Muscle layer of colon (tissue), 2 donors: ENCODE measurements at regions not wholly inside any gene's neighbourhood (a gene's known extent, or its start where the extent isn't known, plus 50 kb on each side); places are given as distances from the start of the nearest gene placed in this dataset.

Experiments used
- H3K27ac ChIP-seq: one replicate; pipeline ENCODE4 v1.7.0; 2013; ENCODE audit warnings: low read depth, mild to moderate bottlenecking, low read length, moderate library complexity
- H3K27me3 ChIP-seq, 2 donors: one replicate each; pipeline ENCODE4 v1.7.0; 2013; ENCODE audit warnings: low read length in 2 of 2, mild to moderate bottlenecking in 2 of 2; ENCODE audit not compliant: insufficient read depth in 2 of 2, control insufficient read depth in 1 of 2
- H3K36me3 ChIP-seq: one replicate; pipeline ENCODE4 v1.7.0; 2013; ENCODE audit warnings: mild to moderate bottlenecking, low read length; ENCODE audit not compliant: insufficient read depth
- H3K4me1 ChIP-seq: one replicate; pipeline ENCODE4 v1.7.0; 2013; ENCODE audit warnings: mild to moderate bottlenecking, low read length; ENCODE audit not compliant: insufficient read depth
- H3K4me3 ChIP-seq, 2 donors: one replicate each; pipeline ENCODE4 v1.7.0; 2013; ENCODE audit warnings: low read length in 2 of 2, low read depth in 1 of 2, mild to moderate bottlenecking in 1 of 2, moderate library complexity in 1 of 2
- H3K9ac ChIP-seq: one replicate; pipeline ENCODE4 v1.7.0; 2013; ENCODE audit warnings: low read length
- H3K9me3 ChIP-seq: one replicate; pipeline ENCODE4 v1.7.0; 2013; ENCODE audit warnings: mild to moderate bottlenecking, low read length
- donor health status: abdominal sarcoma.
- donor health status: Adenocarcinoma of cecum.

DNA sequence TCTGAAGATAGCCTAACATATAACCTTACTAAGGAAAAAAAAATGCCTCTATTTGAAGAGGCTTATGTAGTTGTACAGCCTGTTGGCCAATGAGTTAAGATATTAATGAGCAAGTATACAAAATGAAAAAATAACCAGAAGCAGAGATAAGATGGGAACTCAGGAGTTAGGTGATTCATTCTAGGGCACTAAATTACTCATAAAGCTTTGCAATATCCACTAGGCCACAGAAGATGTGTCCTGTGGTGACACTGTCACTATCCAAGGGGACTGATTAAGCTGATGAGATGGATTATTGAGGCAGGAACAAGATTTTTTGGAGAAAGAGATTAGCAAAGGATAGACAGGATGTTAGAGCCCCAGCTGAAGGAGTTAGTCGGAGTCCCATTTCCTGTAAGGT is 99.6 kb downstream of the LIG4 start:
- Histone ChIP-seq H3K4me1 (no peaks in the 10 kb centered on the region), H3K27me3 (no peaks in the 10 kb centered on the region)

DNA sequence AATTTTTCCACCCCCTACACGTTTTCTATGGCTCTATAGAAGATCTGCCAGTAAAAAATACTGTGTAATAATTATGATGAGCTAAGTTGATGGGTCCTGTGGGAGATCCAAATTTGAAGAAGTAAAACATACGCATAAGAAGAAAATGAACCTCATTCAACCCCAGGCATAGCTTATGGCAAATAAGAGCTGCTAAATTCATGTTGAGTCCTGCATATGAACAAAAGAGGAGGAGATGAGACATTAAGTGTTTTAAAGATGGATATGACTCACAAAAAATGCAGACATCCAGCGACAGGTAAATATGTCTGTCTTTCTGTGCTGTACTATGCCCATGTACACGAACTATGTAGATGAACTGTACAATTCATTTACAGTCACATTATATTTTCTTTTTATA is 101.9 kb downstream of the LIG4 start:
- Histone ChIP-seq H3K9ac (no peak overlapping the region), H3K36me3 (no peaks in the 10 kb centered on the region), H3K27me3 (no peaks in the 10 kb centered on the region), H3K4me3 (no peak overlapping the region), H3K27ac (no peak overlapping the region), H3K4me1 (no peaks in the 10 kb centered on the region), H3K9me3 (no peaks in the 10 kb centered on the region)

More for the DNA sequence above, 99.6 kb downstream of the LIG4 start:
- H3K27ac ChIP-seq, result no peak overlapping the region
- H3K9me3 ChIP-seq, result no peaks in the 10 kb centered on the region
- H3K36me3 ChIP-seq, result no peaks in the 10 kb centered on the region
- H3K9ac ChIP-seq, result no peak overlapping the region
- no peak overlapping the region for H3K4me3 ChIP-seq

DNA sequence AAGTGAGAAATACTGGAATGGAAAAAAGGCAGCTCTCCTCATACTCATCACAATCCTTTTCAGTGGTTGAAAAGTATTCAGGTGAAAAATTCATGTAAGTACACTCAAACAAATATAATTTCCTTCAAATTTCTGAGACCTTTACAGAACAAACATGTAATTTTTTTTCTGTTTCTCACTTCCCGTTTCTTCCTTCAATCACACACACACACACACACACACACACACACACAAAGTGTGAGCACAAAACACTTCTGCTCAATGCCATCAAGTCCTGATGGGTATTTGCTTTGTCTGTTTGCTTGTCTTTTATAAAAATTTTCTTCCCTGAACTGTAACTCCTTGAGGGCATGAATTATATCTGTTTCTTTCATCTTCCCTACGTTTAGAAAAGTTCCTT is 110.6 kb downstream of the LIG4 start:
- no peak overlapping the region for H3K27ac ChIP-seq
- H3K27me3 ChIP-seq, result no peaks in the 10 kb centered on the region
- H3K9me3 ChIP-seq, result no peaks in the 10 kb centered on the region
- H3K36me3 ChIP-seq, result no peaks in the 10 kb centered on the region
- no peak overlapping the region for H3K4me3 ChIP-seq
- H3K4me1 ChIP-seq, result no peaks in the 10 kb centered on the region
- no peak overlapping the region for H3K9ac ChIP-seq

DNA sequence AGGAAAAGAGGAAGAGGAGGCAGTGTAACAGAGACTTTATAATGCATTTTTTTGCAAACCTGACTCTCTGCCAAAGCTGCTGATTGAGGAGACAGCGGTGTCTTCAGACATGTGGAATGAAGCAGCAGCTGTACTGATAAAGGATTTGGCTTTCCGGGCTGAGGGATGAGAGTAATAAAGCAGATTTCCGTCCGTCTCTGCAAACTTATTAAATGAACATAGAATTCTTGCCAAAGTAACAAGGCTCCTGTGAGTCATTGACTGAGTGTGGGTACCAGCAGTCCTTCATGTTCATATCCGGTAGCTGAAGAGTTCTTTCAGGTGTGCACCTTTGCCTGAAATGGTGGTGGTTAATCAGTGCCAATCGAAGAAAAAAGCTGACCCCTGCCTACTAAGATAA is 112.6 kb downstream of the LIG4 start:
- no peaks in the 10 kb centered on the region for H3K9me3 ChIP-seq
- H3K27me3 ChIP-seq, result no peaks in the 10 kb centered on the region
- no peak overlapping the region for H3K4me3 ChIP-seq
- H3K4me1 ChIP-seq, result no peaks in the 10 kb centered on the region
- no peak overlapping the region for H3K9ac ChIP-seq
- H3K36me3 ChIP-seq, result no peaks in the 10 kb centered on the region
- H3K27ac ChIP-seq, result no peak overlapping the region

DNA sequence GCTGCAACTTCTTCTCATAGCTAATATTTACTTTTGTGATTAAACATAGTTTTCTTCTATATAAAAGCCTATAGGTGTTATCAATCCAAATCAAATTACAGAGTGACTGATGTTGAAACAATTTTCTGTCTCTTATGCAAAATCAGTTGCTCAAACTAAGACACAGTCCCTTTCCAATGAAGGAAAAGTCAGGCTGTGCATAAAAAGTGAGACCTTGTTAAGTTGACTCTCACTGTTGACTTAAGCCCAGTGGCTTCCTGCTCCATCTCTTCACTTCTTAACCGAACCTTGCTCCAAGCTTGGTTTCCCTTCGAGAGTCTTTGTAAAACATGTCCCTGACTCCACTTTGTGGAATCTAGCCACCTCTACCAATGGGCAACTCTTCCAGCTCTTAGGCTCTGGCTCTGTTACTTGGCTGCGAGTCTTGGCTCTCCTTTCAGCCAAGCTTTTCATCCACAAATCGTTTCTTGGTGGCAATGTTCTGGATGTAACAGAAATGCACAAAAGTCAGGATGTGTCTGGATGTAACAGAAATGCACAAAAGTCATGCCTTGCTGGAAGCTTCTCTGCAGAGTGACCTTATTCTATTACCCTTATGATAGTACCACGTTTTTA is 118.9 kb downstream of the LIG4 start:
- no peaks in the 10 kb centered on the region for H3K9me3 ChIP-seq
- H3K4me3 ChIP-seq, result no peak overlapping the region

DNA sequence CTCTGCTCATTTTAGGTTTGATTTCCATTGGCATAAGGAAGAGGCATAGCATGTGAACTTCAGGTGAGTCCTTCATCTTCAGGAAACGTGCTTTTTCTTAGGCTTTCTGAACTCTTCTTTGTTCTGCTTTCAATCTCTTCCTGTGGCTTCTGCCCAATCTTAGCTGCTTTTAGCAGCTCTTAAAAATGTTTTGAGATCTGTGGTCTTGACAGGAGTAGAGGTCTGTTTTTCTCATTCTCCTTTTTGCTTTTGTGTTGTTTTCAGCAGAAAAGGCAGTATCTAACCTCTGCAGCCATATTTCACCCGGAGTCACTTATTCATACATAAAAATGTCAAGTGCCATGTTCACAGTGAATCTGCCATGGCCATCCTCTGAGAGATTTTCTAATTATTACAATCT is 120.3 kb downstream of the LIG4 start:
- no peak overlapping the region for H3K27ac ChIP-seq
- no peaks in the 10 kb centered on the region for H3K27me3 ChIP-seq
- no peaks in the 10 kb centered on the region for H3K9me3 ChIP-seq
- H3K9ac ChIP-seq, result no peak overlapping the region
- H3K4me1 ChIP-seq, result no peaks in the 10 kb centered on the region
- no peaks in the 10 kb centered on the region for H3K36me3 ChIP-seq
- no peak overlapping the region for H3K4me3 ChIP-seq

More for the DNA sequence above, 118.9 kb downstream of the LIG4 start:
- Histone ChIP-seq H3K27ac (no peak overlapping the region), H3K27me3 (no peaks in the 10 kb centered on the region), H3K9ac (no peak overlapping the region), H3K4me1 (no peaks in the 10 kb centered on the region), H3K36me3 (no peaks in the 10 kb centered on the region)

DNA sequence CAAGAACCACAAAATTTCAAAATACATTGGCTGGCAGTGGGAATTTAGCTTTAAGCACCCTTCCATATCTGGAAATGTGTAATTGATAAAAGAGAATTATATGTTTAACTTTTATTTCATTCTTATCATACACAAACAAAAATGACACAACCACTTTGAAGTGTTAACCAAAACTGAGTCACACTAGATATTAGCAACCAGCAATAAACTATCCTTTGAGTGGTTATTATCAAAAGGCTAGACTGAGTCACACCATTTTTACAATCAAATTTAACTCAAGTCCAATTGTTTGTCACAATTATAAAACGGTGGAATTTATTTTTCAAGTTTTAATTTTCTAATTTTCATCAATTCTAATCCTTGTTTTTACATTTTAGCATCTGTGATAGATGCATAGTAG is 121.7 kb downstream of the LIG4 start:
- H3K9ac ChIP-seq, result no peak overlapping the region

DNA sequence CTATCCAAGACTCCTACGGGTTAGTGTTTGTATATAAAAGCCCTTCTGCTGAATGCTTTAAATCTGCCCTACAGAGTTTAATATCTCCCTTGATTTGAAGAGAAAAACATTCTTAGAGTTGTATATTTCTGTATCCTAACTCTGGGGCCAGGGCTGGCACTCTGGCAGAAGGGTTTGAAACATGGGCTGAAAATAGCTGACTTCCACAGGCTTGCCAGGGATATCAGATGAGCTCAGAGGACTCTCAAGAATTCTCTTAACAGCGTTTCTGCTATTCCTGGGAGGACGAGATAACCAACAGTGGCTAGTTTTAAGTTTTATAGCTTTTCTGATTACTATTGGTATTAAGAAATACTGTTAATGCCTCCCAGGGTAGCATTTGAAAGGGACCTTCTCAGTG is 127.5 kb downstream of the LIG4 start:
- Histone ChIP-seq H3K36me3 (no peaks in the 10 kb centered on the region), H3K9me3 (no peaks in the 10 kb centered on the region), H3K9ac (no peak overlapping the region), H3K4me1 (no peaks in the 10 kb centered on the region), H3K27ac (no peak overlapping the region), H3K4me3 (no peak overlapping the region), H3K27me3 (no peaks in the 10 kb centered on the region)

More for the DNA sequence above, 121.7 kb downstream of the LIG4 start:
- no peaks in the 10 kb centered on the region for H3K27me3 ChIP-seq
- no peak overlapping the region for H3K27ac ChIP-seq
- no peak overlapping the region for H3K4me3 ChIP-seq
- H3K9me3 ChIP-seq, result no peaks in the 10 kb centered on the region
- no peaks in the 10 kb centered on the region for H3K4me1 ChIP-seq
- no peaks in the 10 kb centered on the region for H3K36me3 ChIP-seq

DNA sequence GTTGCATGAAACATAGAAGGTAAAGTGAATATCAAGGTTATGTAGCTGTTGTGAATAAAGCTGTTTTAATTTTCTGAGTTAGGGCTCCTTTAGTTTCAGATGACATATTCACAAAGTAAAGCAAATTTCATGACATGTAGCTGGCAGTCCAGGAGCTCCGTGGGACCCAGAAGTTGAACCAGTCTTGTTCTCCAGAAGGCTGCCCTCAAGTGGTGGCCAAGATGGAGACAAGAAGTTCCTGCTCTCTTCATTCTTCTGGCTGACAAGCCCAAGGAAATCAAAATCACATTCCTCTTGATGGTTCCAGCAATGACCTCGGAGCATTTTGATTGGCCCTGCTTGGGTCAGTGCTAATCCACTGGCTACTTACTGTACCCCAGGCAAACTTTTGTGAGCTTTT is 128.7 kb downstream of the LIG4 start:
- Histone ChIP-seq H3K4me1 (no peaks in the 10 kb centered on the region), H3K27ac (no peak overlapping the region), H3K4me3 (no peak overlapping the region), H3K27me3 (no peaks in the 10 kb centered on the region), H3K36me3 (no peaks in the 10 kb centered on the region), H3K9ac (no peak overlapping the region), H3K9me3 (no peaks in the 10 kb centered on the region)

DNA sequence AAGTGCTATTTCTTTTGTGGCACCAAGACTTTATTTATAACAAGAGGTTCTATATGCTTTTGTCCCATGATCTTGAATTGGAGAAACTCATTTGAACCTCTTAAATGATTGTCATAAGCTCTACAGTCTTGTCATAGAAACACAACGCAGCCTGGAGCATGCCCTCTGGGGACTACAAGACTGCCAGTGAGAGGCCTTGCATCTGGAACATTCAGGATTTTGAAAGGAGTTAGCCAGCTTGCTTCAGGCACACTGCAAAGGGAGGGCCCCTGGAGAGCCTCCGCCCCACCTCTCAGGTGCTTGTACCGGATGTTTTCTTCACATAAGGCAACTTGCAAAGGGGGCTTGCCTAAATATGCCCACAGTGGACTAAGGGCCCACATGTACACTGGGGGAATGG is 130.5 kb downstream of the LIG4 start:
- H3K36me3 ChIP-seq, result no peaks in the 10 kb centered on the region
- H3K9me3 ChIP-seq, result no peaks in the 10 kb centered on the region
- no peaks in the 10 kb centered on the region for H3K4me1 ChIP-seq
- no peak overlapping the region for H3K27ac ChIP-seq
- no peak overlapping the region for H3K4me3 ChIP-seq
- no peak overlapping the region for H3K9ac ChIP-seq
- no peaks in the 10 kb centered on the region for H3K27me3 ChIP-seq

DNA sequence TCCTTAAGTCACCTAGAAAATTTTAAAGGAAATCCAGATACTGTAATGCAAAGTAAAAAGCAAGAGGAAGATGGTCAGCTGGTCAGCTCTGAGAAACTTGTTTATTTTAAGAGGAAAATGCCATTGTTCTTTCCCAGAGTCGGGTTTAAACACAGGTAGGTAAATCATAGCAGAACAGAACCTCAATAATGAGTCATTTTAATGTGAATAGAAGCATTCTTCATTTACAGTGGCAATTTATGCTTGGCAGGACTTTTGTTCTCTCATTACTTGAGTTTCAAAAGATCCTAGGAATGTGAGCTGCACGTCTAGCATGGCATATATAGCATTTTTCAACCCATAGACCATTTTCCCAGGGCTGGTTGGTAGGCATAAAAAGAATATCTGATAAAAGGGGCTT is 132.3 kb downstream of the LIG4 start:
- Histone ChIP-seq H3K9ac (no peak overlapping the region), H3K27ac (no peak overlapping the region), H3K36me3 (no peaks in the 10 kb centered on the region), H3K27me3 (no peaks in the 10 kb centered on the region), H3K4me1 (no peaks in the 10 kb centered on the region), H3K9me3 (no peaks in the 10 kb centered on the region), H3K4me3 (no peak overlapping the region)

DNA sequence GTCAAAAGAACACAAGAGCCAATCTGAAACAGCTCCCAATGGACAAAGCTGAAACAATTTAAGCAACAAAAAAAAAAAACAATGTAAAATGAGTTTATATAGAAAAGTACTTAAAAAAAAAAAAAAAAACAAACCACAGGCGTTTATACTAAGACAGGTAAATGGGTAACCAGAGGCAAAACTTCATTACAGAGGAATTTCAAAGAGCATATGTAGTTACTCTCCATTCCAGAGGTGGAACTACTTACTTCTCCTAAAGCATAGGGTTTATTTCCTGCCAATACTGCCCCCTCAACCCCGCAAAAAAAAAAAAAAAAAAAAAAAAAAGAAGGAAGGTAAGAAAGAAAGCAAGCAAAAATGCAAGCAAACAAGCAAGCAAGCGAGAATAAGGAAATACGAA is 132.9 kb downstream of the LIG4 start:
- H3K27me3 ChIP-seq, result no peaks in the 10 kb centered on the region
- H3K9ac ChIP-seq, result no peak overlapping the region
- H3K27ac ChIP-seq, result no peak overlapping the region
- H3K9me3 ChIP-seq, result no peaks in the 10 kb centered on the region
- H3K4me1 ChIP-seq, result no peaks in the 10 kb centered on the region
- H3K36me3 ChIP-seq, result no peaks in the 10 kb centered on the region
- no peak overlapping the region for H3K4me3 ChIP-seq
